Adrenal gland (tissue), 9 donors: ENCODE measurements at regions not wholly inside any gene's neighbourhood (a gene's known extent, or its start where the extent isn't known, plus 50 kb on each side); places are given as distances from the start of the nearest gene placed in this dataset.
A peak's percentile ranks its signal among the peaks of the same experiment; 100 is the strongest.

Experiments
- DNase-seq, 7 donors: peaks; one replicate each; pipeline ENCODE4 v3.0.0-alpha.2; 2019 to 2020
- H3K27ac ChIP-seq, 5 donors: fragments of 200-600 bp; sonication (generic) in 4 of 5; 1 replicate in 3 of 5; 2 replicates in 2 of 5; pipeline versions ENCODE4 v1.5.1 to v1.8.0; 2016 to 2020; ENCODE audit warnings: mild to moderate bottlenecking in 1 of 5
- H3K27me3 ChIP-seq: fragments of 200-600 bp; 2 replicates; pipeline ENCODE4 v1.8.0; 2021
- H3K36me3 ChIP-seq, 2 donors: fragments of 200-600 bp; replicated peaks in 1 of 2; 1 replicate in 1 of 2; 2 replicates in 1 of 2; pipeline versions ENCODE4 v1.5.1 to v1.8.0; 2018 to 2022
- H3K4me1 ChIP-seq, 2 donors: fragments of 200-600 bp; replicated peaks in 1 of 2; 1 replicate in 1 of 2; 2 replicates in 1 of 2; pipeline versions ENCODE4 v1.5.1 to v1.8.0; 2018 to 2021
- H3K4me3 ChIP-seq, 4 donors: fragments of 200-600 bp; sonication (generic) in 3 of 4; one replicate each; pipeline ENCODE4 v1.5.1; 2016 to 2018
- H3K9me3 ChIP-seq, 3 donors: fragments of 200-600 bp; sonication (generic) in 1 of 3; replicated peaks in 1 of 3; 1 replicate in 2 of 3; 2 replicates in 1 of 3; pipeline versions ENCODE4 v1.5.1 to v1.8.0; 2016 to 2021
- POLR2A ChIP-seq, 2 donors: fragments of 450-650 bp; IDR thresholded peaks; one replicate each; pipeline ENCODE4 v1.6.1; 2017; ENCODE audit warnings: antibody characterized with exemption in 2 of 2, mild to moderate bottlenecking in 2 of 2, moderate library complexity in 1 of 2
- WGBS, 4 donors: extraction: QIAGEN DNeasy Blood & Tissue Kit in 2 of 4; methylation state at CpG; one replicate each; pipeline versions ENCODE4 v1.1.5 to v1.1.7; 2013 to 2017; 5-methylcytosine and 5-hydroxymethylcytosine counted together
- intact Hi-C, 2 donors: fragments of 100-400 bp; cut with DNase I; formaldehyde crosslinking; loops; one replicate each; pipeline versions ENCODE4 v1.14.1 to v1.15.0; 2022 to 2023
- TF ChIP-seq, protein P1 (sequence below), 6 experiments: fragments of 450-650 bp in 4 of 6; fragments of 200-600 bp in 2 of 6; sonication (generic) in 1 of 6; IDR thresholded peaks; 1 replicate in 5 of 6; 2 replicates in 1 of 6; pipeline versions ENCODE4 v1.5.1 to v1.8.0; 2016 to 2021; ENCODE audit warnings: antibody characterized with exemption in 6 of 6, mild to moderate bottlenecking in 2 of 6, moderate library complexity in 1 of 6
- donor health status: healthy with polysubstance abuse.
- donor health status: Bipolar disorder and iron deficiency.
- donor health status: DM: yes; HTN: yes; CAD: no.
- donor health status: DM: no; HTN: no; CAD: no.
- donor health status: DM: no; HTN: no; CAD: no.

DNA sequence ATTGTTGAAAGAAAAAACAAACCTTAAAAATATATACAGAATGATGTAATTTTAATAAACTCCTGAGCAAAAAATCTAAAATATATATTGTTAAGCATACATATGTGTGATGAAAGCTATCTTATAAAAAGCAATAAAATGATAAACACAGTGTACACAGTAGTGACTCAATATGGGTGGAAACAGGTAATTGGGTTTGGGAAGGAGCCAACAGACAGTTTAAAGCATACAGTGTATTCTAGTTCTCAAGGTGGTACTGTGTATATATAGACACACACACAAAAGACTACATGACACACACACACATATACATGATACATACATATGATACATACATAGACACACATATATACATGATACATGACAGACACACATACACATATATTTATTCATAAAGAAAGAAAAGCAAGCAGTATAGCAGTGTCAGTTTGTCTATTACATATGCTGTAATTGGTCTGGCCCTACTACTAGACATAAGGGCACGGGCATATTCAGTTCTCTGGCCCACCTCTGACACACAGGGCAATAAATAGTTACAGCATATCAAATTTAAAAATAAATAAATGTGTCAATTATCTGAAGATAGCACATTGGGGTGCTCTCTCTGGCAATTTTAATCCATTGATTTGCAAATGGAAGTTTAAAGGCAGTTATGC is 330.2 kb downstream of the S1PR1 start:
- no peak for TF ChIP-seq POLR2A (IDR thresholded peaks at IDR 0.05)
- TF ChIP-seq, protein P1, sequence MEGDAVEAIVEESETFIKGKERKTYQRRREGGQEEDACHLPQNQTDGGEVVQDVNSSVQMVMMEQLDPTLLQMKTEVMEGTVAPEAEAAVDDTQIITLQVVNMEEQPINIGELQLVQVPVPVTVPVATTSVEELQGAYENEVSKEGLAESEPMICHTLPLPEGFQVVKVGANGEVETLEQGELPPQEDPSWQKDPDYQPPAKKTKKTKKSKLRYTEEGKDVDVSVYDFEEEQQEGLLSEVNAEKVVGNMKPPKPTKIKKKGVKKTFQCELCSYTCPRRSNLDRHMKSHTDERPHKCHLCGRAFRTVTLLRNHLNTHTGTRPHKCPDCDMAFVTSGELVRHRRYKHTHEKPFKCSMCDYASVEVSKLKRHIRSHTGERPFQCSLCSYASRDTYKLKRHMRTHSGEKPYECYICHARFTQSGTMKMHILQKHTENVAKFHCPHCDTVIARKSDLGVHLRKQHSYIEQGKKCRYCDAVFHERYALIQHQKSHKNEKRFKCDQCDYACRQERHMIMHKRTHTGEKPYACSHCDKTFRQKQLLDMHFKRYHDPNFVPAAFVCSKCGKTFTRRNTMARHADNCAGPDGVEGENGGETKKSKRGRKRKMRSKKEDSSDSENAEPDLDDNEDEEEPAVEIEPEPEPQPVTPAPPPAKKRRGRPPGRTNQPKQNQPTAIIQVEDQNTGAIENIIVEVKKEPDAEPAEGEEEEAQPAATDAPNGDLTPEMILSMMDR (IDR thresholded peaks at IDR 0.05), result no peak
- Histone ChIP-seq H3K27me3 (peaks cover 5% of the 10 kb centered on the region), H3K9me3 (no peaks in the 10 kb centered on the region), H3K4me3 (no peak overlapping the region), H3K27ac (no peak overlapping the region), H3K4me1 (no peaks in the 10 kb centered on the region), H3K36me3 (no peaks in the 10 kb centered on the region)
- 90 to 100% (median 98%) methylated on average over 1 of the region's 1 CpG for WGBS, 4 donors
- intact Hi-C loops, result no loop called here
- no peak for DNase-seq

DNA sequence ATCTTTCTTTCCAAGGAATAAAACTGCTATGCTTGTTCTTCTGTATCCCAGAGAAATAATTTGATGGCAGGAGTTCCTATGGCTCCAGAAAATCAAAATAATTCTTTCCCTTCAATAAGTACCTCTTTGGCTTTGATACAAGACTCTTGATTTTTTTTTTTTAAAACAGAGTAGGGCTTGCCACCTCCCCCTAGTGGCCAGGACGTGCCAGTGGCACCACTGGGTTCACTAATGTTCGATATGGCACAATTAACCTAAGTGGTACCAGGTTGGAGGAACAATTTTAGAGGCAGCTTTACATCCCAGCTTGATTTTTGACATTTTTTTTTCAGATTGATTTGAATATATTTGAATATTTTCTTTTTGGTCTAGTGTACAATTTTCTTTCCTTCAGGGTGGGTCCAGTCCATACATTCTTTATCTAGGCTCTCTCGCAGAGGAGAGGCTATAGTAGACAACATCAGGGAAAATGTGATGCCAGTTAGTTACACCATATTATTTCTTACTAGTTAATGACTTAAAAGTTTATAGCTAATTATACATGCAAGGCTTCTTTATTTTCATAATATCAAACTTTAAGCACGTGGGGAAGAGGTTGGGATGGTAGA is 330.9 kb downstream of the S1PR1 start:
- 48 to 53% (median 52%) methylated on average over 4 of the region's 4 CpGs for WGBS, 4 donors
- TF ChIP-seq POLR2A (IDR thresholded peaks at IDR 0.05), result no peak
- TF ChIP-seq, protein P1 (IDR thresholded peaks at IDR 0.05), result peak; percentile 37 to 93 (median 66)
- Histone ChIP-seq H3K4me3 (no peak overlapping the region), H3K36me3 (no peaks in the 10 kb centered on the region), H3K27me3 (peaks cover 5% of the 10 kb centered on the region), H3K27ac (no peak overlapping the region), H3K4me1 (no peaks in the 10 kb centered on the region), H3K9me3 (no peaks in the 10 kb centered on the region)
- intact Hi-C loops, result no loop called here
- DNase-seq, result peak; percentile 19 to 59 (median 36)

DNA sequence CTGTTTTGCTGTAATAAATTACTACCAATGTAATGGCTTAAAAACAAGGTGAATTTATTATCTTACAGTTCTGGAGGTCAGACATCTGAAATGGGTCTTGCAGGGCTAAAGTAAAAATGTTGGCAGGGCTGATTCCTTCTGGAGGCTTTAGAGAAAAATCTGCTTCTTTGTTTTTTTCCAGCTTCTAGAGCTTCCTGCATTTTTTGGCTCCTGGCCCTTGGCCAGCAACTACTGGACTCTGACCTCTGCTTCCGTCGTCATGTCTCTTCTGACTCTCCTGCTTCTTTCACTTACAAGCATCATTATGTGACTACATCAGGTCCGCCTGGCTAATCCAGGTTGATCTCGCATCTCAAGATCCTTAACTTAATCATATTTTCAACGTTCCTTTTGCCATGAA is 350.9 kb downstream of the S1PR1 start:
- peak overlapping the region in 1 of 5 donors; percentile 24 for H3K27ac ChIP-seq
- H3K36me3 ChIP-seq, result no peaks in the 10 kb centered on the region
- no peak for TF ChIP-seq POLR2A (IDR thresholded peaks at IDR 0.05)
- TF ChIP-seq, protein P1 (IDR thresholded peaks at IDR 0.05), result no peak
- no peaks in the 10 kb centered on the region for H3K27me3 ChIP-seq
- peak; percentile 17 to 83 (median 46) for DNase-seq
- no peak overlapping the region for H3K4me3 ChIP-seq
- H3K4me1 ChIP-seq, result no peaks in the 10 kb centered on the region
- WGBS, 4 donors, result 40 to 48% (median 43%) methylated on average over 5 of the region's 5 CpGs
- no peaks in the 10 kb centered on the region for H3K9me3 ChIP-seq
- intact Hi-C loops, result no loop called here

DNA sequence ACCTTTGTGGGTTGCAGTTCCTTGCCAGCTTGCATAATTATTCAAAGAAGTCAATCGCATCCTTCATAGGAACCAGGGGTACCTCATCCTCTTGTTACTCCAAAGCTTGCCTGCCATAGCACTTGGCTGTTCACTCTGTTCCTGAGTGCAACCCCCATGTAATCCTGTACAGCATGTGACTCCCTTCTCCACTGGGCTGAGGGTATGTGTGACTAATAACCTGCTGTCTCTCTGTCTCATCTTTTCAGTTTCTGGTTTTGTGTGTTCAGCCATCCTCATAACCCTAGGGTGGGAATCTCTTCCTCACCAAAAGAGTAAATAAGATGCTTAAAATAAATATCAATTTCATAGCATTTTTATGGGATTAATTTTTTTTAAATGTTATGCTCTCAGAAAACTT is 351.9 kb downstream of the S1PR1 start:
- no peaks in the 10 kb centered on the region for H3K9me3 ChIP-seq
- intact Hi-C loops, result no loop called here
- no peaks in the 10 kb centered on the region for H3K36me3 ChIP-seq
- H3K27ac ChIP-seq, result no peak overlapping the region
- 77 to 97% (median 79%) methylated on average over 1 of the region's 1 CpG for WGBS, 4 donors
- no peak overlapping the region for H3K4me3 ChIP-seq
- no peak for TF ChIP-seq POLR2A (IDR thresholded peaks at IDR 0.05)
- TF ChIP-seq, protein P1 (IDR thresholded peaks at IDR 0.05), result no peak
- no peak for DNase-seq
- no peaks in the 10 kb centered on the region for H3K4me1 ChIP-seq
- no peaks in the 10 kb centered on the region for H3K27me3 ChIP-seq
